ENCODE measurements at regions not wholly inside any gene's neighbourhood (a gene's known extent, or its start where the extent isn't known, plus 50 kb on each side); places are given as distances from the start of the nearest gene placed in this dataset.
A peak's percentile ranks its signal among the peaks of the same experiment; 100 is the strongest.

DNA sequence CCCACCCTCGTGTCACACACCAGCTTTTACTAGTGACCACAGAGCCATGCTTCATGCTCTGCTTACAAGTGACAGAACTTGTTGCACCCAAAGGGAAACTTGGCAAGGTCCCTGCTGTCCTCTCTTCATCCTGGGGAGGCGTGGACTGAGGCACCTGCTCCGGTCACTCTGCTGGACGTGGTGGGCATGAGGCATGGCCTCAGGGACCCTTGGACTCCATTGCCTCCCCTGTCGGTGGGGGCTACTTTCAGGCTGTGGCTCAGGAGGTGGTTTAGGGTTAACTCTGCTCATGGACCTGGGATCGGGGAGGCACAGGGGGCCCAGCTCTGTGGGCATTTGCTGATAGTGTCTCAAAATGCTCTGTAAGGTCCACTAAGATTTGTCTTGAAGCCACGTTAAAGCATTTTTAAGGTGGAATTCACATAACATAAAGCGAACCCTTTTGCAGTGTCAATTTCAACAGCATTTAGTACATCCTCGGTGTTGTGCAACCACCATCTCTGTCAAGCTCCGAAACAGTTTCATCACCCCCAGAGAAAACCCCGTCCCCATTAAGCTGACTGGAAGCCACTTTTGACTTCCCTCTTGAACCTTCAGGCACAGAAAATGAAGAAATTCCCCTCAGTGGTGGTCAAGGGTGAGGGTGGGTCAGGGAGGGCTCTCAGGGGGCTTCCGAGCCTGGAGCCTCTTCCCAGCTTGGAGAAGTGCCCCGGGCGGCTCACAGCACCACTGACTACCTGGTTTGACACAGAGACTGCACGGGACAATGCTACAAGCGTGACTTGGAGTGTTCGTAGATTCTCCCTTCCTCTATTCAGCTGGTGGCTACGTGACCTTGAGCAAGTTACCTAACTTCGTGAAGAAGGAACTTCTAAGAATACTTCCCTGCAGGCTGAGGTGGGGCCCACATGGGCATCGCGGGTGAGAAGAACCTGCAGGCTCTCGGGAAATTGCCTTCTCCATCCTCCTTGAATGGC, 100.0 kb upstream of the HDAC4 start:
- peak; percentile 12 to 57 for DNase-seq

DNA sequence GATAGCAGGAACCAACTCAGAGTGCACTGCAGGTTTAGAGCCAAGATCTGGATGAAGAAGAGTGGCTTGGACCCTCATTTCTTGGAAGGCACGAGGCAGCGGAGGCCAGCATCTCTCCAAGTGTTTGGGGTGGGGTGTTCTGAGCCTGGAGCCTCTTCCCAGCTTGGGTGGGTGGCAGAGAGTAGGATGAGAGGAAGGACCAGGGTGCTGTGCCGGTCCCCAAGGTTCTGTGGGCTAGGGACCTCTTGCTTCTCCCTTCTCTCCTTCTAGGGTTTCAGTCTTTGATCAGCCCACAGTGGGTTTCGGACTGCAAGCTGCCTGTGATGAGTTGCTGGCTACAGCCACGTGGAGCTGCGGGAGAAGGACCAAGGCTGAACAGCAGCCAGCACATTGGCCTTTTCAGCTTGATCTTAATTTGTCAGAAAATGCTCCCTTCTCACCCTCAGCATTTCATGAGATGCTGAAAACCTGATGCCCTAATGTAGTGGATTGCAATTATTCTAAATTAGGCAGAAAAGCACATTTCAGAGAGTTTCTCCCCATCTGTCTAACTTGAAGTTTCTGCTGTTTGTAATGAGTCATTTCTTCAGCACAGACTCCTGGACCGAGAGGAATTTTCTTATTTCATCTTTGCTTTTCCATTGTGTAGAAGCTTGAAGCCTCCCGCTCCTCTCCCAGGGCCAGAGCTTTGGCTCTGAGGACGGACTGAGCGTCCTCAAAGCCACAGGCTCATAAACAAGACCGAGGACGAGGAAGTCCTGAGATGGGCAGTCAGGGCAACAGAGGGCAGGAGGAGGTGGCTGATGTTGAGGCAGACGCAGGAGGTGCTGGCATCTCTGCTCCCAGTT, 99.1 kb upstream of the HDAC4 start:
- DNase-seq, result no peak

- DNase-seq, result no peak
Measured at GRCh38 chr2:239498981-239499634, 98.3 kb upstream of the HDAC4 start.

DNA sequence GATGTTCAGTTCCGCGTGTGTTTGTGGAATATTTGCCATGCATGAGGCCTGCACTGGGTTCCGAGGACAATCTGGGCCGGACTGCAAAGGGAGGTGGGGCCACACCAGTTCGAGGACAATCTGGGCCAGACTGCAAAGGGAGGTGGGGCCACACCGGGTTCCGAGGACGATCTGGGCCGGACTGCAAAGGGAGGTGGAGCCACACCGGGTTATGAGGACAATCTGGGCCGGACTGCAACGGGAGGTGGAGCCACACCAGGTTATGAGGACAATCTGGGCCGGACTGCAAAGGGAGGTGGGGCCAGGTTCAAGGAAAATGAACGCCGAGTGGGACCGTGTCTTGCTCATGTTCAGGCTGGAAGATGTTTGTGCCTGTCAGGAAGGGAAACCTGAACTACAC, 97.8 kb upstream of the HDAC4 start:
- no peak for DNase-seq

DNA sequence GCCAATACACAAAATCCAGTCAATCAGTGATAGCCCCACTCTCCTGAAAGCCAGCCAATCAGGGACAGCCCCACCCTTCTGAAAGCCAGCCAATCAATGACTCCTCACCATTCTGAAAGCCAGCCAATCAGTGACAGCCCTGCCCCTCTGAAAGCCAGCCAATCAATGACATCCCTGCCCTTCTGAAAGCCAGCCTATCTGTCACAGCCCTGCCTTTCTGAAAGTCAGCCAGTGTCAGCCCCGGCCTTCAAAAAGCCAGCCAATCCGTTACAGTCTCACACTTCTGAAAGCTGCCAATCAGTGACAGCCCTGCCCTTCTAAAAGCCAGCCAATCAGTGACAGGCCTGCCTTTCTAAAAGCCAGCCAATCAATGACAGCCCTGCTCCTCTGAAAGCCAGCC, 95.9 kb upstream of the HDAC4 start:
- peak in 1 of 2 donors; percentile 3 for DNase-seq

DNA sequence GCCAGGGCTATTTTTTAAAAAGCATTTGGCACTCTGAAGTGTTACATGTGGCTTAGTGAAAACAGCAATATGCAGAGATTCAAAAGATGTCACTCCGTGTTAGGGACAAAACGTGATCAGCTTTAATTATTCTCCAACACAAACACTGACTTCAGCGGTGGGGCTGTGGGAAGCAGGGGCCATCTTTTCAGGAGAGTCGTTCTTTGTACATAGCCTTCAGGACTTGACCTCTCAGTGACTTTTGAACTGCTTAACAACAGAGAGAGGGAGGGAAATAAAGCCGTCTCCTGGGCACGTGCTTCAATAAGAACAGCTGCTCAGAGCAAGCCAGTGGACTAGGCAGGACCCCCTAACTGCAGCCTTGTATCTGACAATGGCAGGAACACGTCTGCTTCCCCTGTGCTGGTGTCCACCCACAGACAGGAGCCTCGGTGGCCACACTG, 95.0 kb upstream of the HDAC4 start:
- DNase-seq, result no peak

DNA sequence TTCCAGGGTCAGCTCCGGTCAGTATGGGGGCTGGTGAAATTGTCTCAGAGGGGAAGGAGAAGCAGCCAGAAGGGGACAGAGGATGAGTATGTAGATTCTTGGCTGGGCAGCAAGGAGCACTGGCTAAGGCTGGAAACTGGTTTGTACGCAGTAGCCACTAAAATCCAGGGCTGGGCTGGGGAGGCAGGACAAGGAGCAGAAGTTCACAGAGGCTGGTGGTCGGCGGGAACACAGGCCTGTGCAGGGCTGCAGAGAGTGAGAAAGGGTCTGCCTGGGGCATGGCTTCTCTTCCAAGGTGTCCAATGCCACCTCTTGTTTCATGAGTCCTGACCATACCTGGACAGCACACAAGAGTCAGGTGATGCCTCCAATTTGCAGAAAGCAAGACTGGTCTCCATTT, 94.4 kb upstream of the HDAC4 start:
- DNase-seq, result no peak

GRCh38 chr2:239494578-239494977, 93.8 kb upstream of the HDAC4 start:
- DNase-seq, result no peak

DNA sequence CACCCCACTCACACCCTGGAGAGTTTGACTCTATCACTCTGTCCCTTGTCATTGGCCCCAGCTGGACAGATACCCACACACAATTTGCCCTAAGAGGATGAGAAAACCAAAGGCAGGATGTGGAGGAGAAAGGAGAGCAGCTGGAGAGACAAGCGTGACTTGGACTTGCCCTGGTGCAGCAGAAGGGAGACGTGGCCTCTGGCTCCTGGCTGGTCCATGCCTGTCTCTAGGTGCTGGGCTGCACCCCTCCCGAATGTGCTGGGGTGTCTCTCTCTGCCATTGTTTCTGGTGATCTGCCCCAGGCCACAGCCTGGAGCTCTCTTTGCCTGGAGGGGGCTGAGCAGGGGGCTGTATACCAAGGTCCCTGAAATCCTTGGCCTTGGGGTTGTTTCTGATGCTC, 88.7 kb upstream of the HDAC4 start:
- no peak for DNase-seq

DNA sequence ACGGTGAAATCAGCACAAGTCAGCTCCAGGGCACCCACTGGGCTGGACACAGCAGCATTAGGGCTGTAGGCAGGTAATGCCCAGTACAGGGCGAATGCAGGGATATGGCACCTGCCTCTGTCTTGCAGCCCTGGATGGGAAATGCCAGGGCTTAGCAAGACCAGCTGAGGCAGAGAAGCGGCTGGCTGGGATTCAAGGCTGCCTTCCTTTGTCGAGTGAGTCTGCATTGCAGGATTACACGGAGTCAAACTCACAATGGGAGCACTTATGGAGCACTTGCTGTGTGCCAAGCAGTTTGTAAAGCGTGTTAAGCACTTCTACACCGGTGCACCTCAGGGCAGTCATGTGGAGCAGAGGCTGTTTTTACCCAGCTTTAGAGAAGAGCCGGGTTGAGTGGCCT, 87.3 kb upstream of the HDAC4 start:
- no peak for DNase-seq

GRCh38 chr2:239487272-239487671, 86.5 kb upstream of the HDAC4 start:
- no peak for DNase-seq

DNA sequence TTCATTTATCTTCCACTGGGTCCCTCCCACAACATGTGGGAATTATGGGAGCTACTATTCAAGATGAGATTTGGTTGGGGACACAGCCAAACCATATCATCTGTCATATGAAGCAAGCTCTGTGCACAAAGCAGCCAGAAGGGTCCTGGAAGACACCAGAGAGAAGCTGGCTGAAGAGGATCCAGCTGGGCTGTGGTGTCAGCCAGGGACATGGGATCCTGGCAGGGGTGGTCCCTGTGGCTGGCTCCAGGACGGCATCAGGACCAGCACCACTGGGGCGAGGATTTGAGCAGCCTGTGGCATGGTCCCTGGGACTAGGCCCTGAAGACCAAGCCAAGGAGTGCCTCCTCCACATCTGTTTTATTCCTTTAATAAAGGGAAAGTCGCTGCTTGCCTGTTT, 84.8 kb upstream of the HDAC4 start:
- no peak for DNase-seq

- DNase-seq, result no peak
Measured at GRCh38 chr2:239484571-239485355, 83.9 kb upstream of the HDAC4 start.

GRCh38 chr2:239482778-239483712, 82.2 kb upstream of the HDAC4 start:
- DNase-seq, result no peak

DNA sequence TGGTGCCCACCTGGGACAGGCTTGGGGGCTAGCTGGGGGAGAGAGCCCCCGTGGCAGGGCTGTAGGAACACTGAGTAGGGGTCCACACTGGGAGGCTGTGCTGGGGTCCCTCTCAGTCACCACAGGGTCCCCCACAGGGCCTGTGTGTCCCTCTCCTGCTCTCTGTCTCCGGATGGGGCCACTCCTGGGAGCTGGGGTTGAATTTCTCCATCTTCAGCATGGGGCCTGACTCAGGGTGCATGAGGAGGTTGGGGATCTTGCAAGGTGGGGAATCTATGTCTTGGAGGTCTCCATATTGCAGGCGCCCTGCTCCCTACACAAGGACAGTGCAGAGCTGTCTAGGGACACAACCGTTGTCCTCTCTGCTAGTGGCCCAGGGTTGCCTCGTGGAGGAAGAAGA, 78.7 kb upstream of the HDAC4 start:
- DNase-seq, result no peak

GRCh38 chr2:239477591-239477990, 76.8 kb upstream of the HDAC4 start:
- no peak for DNase-seq

- no peak for DNase-seq
Measured at GRCh38 chr2:239476757-239477585, 76.2 kb upstream of the HDAC4 start.

DNA sequence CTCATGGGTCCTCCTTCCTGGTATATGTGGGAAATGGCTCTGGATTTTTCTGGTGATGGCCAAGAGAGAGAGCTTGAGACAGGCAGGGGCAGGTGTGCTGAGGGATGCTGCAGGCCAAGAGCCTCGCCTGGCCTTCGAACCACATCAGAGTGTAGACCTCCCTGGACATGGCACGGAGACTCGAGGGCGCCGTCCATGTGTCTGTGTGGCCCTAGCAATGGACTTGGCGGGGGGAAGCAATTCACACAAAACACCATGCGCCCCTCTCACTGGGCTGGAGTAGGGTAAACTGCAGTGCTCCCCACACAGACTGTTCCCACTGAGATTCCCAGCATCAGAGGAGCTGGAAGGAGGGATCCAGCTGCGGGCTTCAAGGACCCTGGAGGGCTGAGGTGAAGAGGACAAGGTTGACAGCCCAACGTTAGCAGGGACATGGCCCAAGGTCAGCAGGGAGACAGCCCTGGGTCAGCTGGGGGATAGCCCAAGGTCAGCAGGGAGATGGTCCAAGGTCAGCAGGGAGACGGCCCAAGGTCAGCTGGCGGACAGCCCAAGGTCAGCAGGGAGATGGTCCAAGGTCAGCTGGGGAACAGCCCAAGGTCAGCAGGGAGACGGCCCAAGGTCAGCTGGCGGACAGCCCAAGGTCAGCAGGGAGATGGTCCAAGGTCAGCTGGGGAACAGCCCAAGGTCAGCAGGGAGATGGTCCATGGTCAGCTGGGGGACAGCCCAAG, 75.4 kb upstream of the HDAC4 start:
- DNase-seq, result no peak

DNA sequence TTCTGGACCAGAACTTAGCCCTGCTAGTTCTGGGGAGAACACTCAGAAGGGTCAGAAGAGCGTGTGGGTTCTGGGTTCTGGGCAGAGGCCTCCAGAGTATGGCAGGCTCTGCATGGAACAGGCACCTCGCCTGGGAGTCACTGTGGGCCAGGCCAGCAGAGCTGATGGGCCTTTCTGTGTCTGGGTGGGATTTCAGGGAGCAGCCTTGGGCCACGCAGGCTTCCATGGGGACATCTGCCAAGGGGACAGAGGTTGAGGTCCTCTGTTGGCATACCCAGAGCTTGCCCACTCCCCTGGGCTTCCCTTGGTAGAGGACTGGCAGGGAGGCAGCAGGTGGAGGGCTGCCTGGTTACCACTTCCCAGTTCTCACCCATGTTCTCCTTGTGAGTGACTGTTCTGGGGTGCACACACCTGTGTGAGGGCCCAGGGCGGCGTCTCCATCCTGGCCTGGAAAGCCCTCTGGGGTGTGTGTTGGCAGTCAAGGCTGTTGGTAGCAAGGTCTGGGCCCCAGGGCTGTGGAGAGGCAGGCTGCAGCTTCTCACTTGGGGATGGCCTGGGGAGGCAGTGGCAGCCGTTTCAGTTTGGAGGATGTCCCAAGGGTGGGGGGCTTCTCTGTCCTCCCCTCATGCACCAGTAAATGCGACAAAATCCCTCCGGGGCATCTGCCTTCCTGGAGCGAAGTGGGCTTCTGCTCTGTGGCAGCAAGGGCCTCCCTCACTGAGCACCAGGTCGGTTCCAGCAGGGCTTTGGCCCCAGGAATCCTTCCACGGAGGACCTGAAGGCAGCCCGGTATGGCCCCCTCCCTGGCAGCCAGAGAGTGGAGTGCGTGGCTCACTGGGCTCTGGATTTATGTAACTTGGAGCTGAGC, 74.6 kb upstream of the HDAC4 start:
- DNase-seq, result no peak
